GM18951 (cell line): ENCODE measurements at regions not wholly inside any gene's neighbourhood (a gene's known extent, or its start where the extent isn't known, plus 50 kb on each side); places are given as distances from the start of the nearest gene placed in this dataset.
"Not testable (repeated sequence)": the region's sequence is repeated elsewhere in the genome, so short reads cannot be mapped to it uniquely, and the experiment has no call there.

Experiments used
- POLR2A ChIP-seq: IDR thresholded peaks from 4 replicates; pipeline ENCODE4 v1.6.1; 2011; ENCODE audit warnings: mild to moderate bottlenecking; ENCODE audit not compliant: insufficient read length, insufficient read depth; ENCODE audit errors: extremely low read depth
- in situ Hi-C: fragments of 300-500 bp; cut with MboI; formaldehyde crosslinking; loops from one replicate; pipeline ENCODE4 v1.12.0; 2022; ENCODE audit warnings: low sequenced_read_pairs, mixed read lengths, inconsistent platforms; ENCODE audit not compliant: unreplicated experiment

DNA sequence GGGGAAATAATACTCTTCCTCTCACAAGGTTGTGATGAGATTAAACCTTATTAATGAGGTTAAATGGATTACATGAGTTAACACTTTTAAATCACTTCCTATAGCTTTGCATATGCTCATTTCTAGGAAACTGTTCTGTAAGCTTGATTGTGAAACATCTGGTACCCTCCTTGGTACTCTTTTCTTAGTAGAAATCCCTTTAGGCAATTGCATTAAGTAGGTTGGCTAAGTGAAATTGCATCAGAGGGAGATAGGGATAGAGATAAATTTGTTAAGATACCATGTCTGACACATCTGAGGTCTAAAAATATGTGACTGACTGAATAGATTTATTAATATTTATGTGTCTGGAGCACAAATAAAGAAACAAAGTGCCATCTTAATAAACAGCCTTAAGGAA is 275.9 kb upstream of the MAP2 start:
- in situ Hi-C loops, result no loop called here
- no peak for TF ChIP-seq POLR2A

DNA sequence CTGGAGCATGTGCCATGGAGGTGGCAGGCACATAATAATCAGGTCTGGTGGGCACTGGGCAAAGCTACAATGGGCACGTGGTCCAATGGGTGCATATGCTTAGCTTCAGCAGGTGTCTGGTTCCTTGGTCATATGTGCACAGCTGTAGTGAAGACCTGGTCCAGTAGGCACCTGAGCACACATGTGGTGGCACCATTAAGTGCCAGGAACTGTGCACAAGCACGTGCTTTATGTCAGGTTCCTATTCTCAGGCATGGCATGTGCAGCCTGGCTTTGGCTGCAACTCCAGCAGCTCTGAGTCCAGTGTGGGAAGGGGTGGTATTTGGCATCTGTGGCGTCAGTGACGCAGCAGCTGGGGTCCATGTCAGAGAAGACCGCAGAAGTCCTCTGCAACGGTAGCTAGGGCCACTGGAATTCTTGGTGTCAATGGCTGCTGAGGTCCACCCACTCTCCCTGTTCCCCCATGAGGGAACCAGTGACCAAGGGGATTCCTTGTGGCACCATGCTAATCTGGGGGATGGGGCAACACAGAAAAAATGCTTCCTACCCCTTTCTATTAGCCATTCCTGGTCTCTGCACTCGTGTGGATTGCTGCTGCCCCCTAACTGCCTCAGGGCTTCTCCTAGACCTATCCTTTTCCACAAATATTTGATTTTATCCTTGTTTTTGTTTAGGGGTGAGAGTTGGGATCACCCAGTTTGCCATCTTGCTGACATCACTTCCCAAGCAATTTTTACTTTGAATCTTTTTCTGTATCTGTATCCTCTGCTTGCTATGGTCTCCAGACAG is 262.9 kb upstream of the MAP2 start:
- in situ Hi-C loops, result no loop called here
- no peak for TF ChIP-seq POLR2A

DNA sequence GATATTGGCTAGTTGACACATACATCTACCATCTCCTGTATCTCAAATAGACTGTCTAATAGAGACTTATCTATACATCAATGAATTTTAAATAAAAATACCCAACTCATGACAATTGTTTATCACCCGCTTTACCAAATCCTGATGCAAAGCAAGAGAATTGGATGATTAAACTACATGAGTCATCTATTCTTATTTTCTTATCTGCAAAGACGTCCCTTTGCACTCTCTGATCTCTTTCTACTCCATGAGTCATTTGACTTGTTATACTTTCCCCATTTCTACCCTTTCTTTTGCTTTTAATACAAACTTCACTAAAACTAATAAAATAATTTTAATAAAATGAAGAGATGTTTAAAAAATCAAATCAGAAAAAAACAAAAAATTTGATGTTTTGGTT is 261.7 kb upstream of the MAP2 start:
- TF ChIP-seq POLR2A, result no peak
- in situ Hi-C loops, result no loop called here

DNA sequence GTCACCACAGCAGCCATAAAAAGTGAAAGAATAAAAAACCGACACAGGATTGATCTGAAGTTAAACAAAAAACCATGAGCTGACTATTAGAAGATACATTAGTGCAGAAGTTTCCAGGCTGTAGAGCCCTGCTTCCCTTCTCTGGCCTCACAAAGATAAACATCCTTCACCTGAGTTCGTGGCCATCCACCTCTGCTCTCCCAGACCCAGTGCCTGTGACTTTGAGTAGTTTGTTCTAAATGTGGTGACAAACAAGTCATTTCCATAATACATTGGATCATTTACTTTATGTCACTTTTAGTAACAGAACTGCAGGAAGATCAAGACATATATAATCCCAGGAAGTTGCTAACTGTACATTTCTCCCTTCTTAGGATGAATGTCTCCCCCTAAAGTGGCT is 241.9 kb upstream of the MAP2 start:
- no peak for TF ChIP-seq POLR2A
- in situ Hi-C loops, result no loop called here

DNA sequence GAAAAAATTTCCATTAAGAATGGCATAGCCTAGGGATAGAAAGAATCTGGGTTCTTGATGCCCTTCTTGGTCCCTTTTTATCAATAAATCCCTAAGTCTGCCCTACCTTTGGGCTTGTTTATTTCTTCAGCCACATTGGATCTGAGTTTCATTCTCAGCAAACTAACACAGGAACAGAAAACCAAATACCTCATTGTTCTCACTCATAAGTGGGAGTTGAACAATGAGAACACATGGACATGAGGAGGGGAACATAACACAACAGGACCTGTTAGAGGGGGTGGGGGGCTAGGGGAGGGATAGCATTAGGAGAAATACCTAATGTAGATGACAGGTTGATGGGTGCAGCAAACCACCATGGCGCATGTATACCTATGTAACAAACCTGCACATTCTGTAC is 237.0 kb upstream of the MAP2 start:
- in situ Hi-C loops, result not testable (repeated sequence)

DNA sequence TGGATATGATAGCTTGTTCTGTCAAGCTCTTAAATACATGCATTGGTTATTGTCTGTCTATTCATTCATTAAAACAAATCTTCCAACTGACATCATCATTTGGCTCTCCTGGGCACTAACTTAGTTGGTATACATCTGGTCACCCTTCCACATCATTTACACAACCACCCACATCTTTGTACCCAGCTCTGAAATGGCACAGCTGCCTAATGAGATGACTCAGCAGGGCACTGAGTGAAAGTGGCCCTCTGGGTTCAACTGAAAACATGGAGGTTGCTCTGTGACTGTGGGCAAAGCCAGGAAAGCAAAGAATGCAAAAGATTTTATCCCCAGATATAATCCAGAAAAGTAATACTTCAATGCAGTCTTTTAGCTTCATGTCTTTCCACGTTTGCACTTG is 234.0 kb upstream of the MAP2 start:
- in situ Hi-C loops, result no loop called here
- TF ChIP-seq POLR2A, result no peak

DNA sequence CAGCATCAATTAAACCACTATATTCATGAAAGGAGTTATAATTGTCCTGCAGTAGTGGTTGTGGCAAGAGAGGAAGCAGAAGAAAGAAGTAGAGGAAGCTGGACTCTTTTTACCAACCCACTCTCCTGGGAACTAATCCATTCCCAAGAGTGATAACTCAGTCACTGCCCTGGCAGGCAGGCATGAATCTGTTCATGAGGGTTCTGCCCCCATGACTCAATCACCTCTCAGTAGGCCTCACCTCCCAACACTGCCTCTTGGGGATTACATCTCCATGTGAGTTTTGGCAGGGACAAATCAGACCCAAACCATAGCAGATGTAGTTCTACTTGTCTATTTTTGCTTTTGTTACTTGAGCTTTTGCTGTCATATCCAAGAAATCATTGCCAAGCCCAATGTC is 232.7 kb upstream of the MAP2 start:
- in situ Hi-C loops, result no loop called here

DNA sequence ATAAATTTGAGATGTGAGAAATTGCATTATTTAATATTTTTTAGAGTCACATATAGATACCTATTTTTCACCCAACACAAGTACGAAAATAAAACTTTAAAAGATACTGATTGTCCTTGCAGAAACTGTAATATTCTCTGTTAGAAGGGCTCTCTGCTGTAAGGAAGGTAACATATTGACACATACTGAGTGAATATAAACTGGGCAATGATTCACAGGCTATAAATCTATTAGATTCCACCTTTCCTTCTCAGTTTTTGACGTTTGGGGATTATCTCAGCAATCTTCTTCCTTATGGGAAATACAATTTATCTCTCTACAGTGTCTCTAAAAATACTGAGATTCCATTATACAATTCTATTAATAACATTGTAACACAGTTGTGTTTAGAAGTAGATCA is 229.1 kb upstream of the MAP2 start:
- no peak for TF ChIP-seq POLR2A
- in situ Hi-C loops, result no loop called here

More for the DNA sequence above, 232.7 kb upstream of the MAP2 start:
- no peak for TF ChIP-seq POLR2A

DNA sequence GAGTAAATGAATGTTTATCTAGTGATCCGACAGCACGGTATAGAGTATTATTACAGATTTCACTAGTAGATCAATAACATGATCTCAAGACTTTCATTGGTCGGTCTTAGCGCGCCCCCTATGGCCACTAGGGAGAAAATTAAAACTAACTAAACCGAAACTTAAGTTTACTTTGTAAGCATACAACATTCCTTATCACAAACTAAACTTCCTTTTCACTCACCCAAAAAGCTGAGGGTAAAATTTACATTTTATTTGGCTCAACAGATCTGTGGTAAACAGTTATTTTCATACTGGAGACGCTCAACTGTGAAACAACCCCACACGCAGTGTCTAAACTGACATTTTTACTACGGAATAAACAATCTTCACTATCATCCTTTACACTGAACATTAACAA is 215.6 kb upstream of the MAP2 start:
- in situ Hi-C loops, result loop anchor here (25.0 kb wide), 1 partner anchor 796 kb away; the partner anchor contains the start of gene PTH2R
- TF ChIP-seq POLR2A, result no peak

DNA sequence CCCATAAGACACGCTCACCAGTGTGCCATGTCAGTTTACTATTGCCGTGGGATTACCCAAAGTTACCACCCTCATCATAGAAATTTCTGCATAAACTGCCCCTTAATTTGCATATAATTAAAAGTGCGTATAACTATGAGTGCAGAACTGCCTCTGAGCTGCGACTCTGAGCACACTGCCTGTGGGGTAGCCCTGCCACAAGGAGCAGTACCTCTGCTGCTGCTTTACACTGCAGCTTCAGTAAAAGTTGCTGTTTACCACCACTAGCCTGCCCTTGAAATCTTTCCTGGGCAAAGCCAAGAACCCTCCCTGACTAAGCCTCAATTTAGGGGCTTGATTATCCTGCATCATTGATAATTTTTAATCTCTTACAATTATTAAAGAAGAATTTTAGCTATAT is 213.9 kb upstream of the MAP2 start:
- TF ChIP-seq POLR2A, result no peak

DNA sequence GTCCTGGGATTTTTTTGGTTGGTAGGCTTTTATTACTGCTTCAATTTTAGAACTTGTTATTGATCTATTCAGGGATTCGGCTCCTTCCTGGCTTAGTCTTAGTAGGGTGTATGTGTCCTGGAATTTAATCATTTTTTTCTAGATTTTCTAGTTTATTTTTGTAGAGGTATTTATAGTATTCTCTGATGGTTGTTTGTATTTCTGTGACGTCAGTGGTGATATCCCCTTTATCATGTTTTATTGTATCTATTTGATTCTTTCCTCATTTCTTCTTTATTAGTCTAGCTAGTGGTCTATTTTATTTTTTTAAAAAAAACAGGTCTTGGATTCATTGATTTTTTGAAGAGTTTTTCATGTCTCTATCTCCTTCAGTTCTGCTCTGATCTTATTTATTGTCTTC is 193.3 kb upstream of the MAP2 start:
- in situ Hi-C loops, result no loop called here
- TF ChIP-seq POLR2A, result no peak

More for the DNA sequence above, 213.9 kb upstream of the MAP2 start:
- in situ Hi-C loops, result loop anchor here (25.0 kb wide), 1 partner anchor 798 kb away; the partner anchor contains the start of gene PTH2R

DNA sequence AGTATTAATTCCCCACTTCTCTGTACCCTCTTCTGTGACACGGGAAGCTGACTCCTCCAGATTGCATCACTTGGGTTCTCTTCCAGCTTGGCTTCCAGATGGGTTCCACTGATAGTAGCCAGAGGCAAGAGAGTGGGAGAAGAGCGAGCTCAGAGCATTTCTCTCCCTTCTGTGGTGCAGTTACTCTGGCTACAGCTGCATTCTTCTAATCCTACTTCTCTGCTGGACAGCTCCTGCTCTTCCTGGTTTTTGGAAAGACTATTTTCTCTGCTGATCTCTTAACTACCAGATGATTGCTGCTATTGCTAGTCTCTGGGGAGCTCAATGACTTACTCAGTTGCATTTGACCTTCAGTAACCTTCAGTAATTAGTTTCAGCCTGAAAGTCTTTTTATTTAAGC is 187.5 kb upstream of the MAP2 start:
- no peak for TF ChIP-seq POLR2A
- in situ Hi-C loops, result no loop called here

DNA sequence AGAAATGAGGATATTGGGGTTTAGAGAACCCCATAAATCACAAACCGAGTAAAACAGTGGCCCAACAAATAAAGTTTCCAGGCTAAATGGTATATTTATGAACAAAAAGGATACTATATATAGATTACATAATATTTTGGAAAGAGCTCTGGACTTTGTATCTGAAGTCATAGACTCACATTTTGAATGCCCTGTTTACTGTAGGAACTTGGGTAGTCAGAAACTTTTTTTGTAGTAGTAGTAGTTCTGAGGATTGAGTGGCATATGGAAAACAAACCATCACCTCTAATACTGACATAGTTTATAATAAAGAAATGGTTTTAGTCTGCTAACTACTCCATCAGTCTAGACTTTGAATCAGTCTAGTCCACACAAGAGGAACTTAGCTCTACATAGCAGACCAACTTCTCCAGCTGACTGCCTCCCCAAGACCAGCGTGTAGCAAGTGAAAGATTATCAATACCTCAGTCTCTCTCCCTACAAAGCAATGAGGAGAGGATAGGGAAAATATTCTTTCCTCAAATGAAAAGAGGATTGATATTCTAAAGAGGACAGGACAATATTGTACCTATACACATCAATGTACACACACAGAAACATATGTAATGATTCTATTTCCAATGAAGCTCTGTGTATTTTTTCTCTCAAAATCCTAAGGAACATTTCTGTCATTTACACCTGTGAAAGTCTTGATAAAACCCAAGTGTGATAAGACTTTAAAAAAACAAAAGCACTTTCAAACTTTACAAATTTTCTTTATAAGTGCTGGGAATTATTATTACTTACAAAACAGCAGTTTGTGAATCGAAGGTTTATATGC is 184.9 kb upstream of the MAP2 start:
- in situ Hi-C loops, result no loop called here
- no peak for TF ChIP-seq POLR2A

DNA sequence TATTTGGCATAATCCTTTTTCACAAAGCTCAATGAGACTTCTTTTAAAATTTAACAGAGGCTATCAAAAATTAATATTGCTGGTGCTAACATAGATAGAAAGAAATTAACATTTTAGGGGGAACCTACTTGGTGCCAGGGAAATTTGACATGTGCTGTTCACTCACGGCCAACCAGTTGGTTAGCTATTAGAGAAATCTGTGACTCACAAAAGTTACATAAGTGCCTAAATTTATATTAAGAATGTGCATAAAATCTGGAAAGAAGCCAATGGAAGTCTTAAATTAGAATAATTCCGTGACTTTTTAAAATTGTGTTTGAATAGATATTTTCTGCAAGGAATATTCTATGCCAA is 184.3 kb upstream of the MAP2 start:
- no peak for TF ChIP-seq POLR2A
- in situ Hi-C loops, result no loop called here
